WERI-Rb-1 (cell line): ENCODE measurements at regions not wholly inside any gene's neighbourhood (a gene's known extent, or its start where the extent isn't known, plus 50 kb on each side); places are given as distances from the start of the nearest gene placed in this dataset.

ENCODE experiments used
- DNase-seq: peaks from one replicate; pipeline ENCODE4 v3.0.0-alpha.2; 2020
- H3K27ac ChIP-seq: fragments of 250-450 bp; sonication (Bioruptor Pico); 2 replicates; pipeline ENCODE4 v1.5.1; 2020; ENCODE audit warnings: mild to moderate bottlenecking, moderate library complexity
- H3K27me3 ChIP-seq: fragments of 250-450 bp; sonication (Bioruptor Pico); 2 replicates; pipeline ENCODE4 v1.5.1; 2021; ENCODE audit warnings: mild to moderate bottlenecking, low read depth, moderate library complexity; ENCODE audit not compliant: insufficient read depth, severe bottlenecking
- H3K36me3 ChIP-seq: fragments of 250-450 bp; sonication (Bioruptor Pico); 2 replicates; pipeline ENCODE4 v1.5.1; 2020; ENCODE audit warnings: mild to moderate bottlenecking, moderate library complexity
- H3K4me3 ChIP-seq: 2 replicates; pipeline ENCODE4 v1.5.1; 2011; ENCODE audit warnings: low read depth, mild to moderate bottlenecking, control low read depth, low read length
- H3K9me3 ChIP-seq: fragments of 250-450 bp; sonication (Bioruptor Pico); 2 replicates; pipeline ENCODE4 v1.5.1; 2021; ENCODE audit warnings: mild to moderate bottlenecking, moderate library complexity; ENCODE audit not compliant: severe bottlenecking
- TF ChIP-seq, protein P1 (sequence below): IDR thresholded peaks from 2 replicates; pipeline ENCODE4 v1.5.1; 2011; ENCODE audit warnings: low read depth, mild to moderate bottlenecking, control low read depth, inconsistent platforms, low read length

DNA sequence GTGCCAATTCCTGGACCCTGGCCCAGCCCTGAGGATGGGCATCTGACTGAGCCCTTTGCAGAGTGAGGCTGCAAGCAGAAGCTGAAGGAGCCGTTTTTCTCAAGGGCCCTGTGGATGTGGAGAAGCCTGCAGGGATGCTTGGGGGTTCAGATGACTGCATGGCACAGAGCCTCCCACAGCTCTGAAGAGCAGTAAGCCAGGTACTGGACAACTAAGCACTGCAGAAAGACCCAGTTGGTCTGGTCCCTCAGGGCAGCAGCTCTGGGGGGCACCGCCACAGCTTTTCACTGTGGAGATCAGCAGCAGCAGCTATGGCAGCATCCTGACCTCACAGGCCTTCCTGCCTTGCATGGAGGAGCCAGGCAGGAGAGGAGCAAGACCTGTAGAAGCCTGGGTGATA lies 67.6 kb downstream of the CRYGS start:
- TF ChIP-seq, protein P1, sequence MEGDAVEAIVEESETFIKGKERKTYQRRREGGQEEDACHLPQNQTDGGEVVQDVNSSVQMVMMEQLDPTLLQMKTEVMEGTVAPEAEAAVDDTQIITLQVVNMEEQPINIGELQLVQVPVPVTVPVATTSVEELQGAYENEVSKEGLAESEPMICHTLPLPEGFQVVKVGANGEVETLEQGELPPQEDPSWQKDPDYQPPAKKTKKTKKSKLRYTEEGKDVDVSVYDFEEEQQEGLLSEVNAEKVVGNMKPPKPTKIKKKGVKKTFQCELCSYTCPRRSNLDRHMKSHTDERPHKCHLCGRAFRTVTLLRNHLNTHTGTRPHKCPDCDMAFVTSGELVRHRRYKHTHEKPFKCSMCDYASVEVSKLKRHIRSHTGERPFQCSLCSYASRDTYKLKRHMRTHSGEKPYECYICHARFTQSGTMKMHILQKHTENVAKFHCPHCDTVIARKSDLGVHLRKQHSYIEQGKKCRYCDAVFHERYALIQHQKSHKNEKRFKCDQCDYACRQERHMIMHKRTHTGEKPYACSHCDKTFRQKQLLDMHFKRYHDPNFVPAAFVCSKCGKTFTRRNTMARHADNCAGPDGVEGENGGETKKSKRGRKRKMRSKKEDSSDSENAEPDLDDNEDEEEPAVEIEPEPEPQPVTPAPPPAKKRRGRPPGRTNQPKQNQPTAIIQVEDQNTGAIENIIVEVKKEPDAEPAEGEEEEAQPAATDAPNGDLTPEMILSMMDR: no peak
- H3K27ac ChIP-seq: no peak overlapping the region
- H3K9me3 ChIP-seq: no peaks in the 10 kb centered on the region
- no peaks in the 10 kb centered on the region for H3K27me3 ChIP-seq
- H3K4me3 ChIP-seq: no peak overlapping the region
- H3K36me3 ChIP-seq: no peaks in the 10 kb centered on the region
- DNase-seq: no peak

DNA sequence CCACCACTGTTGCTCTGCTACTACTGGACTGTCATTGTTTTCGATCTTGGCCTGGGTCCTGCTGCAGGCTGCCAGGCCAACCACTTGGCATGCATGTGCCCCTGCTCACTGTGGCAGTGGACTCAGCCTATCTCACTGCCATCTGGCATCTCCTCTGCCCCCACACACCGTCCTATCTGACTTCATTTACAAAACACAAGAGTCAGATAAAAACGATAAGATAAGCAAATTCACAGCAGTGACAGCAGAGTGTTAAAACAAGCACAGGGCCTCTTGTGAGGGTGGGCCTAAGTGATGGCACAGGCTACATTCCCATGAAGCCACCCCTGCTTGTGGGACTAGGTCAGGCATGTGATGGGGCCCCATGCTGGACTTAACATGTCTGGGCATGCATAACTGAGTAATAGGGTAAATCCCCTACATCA lies 68.1 kb downstream of the CRYGS start:
- TF ChIP-seq, protein P1: no peak
- no peak for DNase-seq
- no peak overlapping the region for H3K4me3 ChIP-seq
- H3K36me3 ChIP-seq: no peaks in the 10 kb centered on the region
- H3K27me3 ChIP-seq: peaks cover 4% of the 10 kb centered on the region
- no peaks in the 10 kb centered on the region for H3K9me3 ChIP-seq
- no peak overlapping the region for H3K27ac ChIP-seq

DNA sequence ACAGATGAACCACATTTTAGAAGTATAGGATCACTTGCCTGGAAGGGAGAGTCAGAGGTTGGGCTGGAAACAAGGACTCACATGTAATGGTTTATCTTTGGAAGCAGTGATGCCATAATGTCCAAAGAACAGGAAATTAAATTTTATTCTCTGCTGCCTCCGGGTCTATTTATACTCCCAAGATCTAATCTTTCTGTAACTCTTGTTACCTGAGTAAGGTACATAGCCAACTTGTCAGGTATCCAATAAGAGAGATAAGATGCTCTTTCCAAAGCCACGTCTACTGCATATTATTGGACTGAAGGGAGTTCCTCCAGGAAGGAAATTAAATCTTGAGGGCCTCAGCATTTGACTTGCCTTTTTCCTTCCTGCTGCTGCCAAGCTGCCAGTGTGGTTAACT lies 71.0 kb downstream of the CRYGS start:
- Histone ChIP-seq H3K9me3 (no peaks in the 10 kb centered on the region), H3K27me3 (peaks cover 4% of the 10 kb centered on the region), H3K36me3 (no peaks in the 10 kb centered on the region), H3K27ac (no peak overlapping the region), H3K4me3 (no peak overlapping the region)
- TF ChIP-seq, protein P1: no peak
- DNase-seq: no peak

DNA sequence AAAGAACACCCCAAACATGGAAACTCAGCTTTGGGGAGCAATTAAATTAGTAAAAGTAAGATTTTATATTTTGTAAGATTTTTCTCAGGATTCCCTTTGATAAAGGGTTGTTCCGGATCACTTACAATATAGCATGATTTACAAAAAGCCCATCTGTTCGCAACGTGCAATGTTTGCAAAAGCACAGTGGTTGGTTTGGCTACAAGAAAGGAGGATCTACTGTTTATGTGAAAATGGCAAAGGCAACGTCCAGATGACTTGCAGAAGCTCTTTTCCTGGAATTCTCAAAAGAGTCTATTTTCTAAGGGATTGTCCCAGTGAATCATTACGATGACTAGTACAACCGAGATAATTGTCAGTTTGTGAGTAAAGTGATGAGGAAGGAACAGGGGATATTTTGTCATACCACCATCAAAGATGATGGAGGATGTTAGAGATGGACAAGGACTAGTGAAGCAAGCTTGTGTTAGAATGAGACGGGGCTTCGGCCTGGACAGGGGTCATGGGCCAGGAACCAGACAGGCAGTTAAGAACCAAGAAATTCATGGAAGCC lies 71.6 kb downstream of the CRYGS start:
- H3K27me3 ChIP-seq: peaks cover 4% of the 10 kb centered on the region
- TF ChIP-seq, protein P1: no peak
- H3K27ac ChIP-seq: no peak overlapping the region
- no peaks in the 10 kb centered on the region for H3K36me3 ChIP-seq
- no peak for DNase-seq
- H3K4me3 ChIP-seq: no peak overlapping the region
- H3K9me3 ChIP-seq: no peaks in the 10 kb centered on the region

DNA sequence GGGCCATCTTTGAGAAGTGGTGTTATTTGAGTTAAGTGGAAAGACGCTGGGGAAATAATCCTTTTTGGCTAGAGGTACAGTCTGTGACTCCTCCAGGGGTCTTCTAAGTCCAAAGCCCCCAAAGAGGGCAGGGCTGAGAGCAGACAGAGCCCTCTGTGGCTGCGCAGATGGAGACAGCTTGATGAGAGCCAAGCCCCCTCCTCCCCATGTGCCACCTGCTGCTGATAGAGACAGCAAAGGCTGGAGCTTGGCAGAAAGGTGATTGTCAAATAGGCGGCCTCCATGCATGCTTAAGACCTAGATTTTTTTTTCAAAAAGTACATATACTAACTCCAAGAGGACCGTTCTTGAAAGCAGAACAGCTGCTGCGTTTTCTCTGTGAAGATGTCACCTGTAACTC lies 72.4 kb downstream of the CRYGS start:
- Histone ChIP-seq H3K27ac (no peak overlapping the region), H3K9me3 (no peaks in the 10 kb centered on the region), H3K36me3 (no peaks in the 10 kb centered on the region), H3K27me3 (peaks cover 4% of the 10 kb centered on the region), H3K4me3 (no peak overlapping the region)
- peak; percentile 47 for DNase-seq
- TF ChIP-seq, protein P1: no peak

DNA sequence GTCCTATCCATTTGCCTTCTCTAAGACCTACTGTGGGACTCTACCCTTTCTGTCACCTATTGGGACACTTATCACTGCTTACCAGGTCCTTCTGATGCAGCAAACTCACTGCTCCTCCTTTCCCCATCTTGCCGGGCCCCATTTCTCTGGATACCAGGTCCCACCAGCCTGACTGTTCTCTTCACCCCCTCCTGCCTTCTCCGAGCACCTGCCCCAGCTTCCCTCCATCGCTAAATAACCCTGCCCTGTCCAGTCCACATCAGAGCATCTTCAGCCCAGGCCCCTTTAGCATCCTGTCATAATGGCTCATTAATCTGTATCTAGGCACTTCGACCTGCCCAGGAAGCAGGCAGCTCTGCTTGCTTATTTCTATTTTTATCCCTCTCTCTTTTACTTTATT lies 74.7 kb downstream of the CRYGS start:
- H3K4me3 ChIP-seq: no peak overlapping the region
- DNase-seq: no peak
- TF ChIP-seq, protein P1: no peak
- H3K27ac ChIP-seq: no peak overlapping the region
- H3K27me3 ChIP-seq: peaks cover 4% of the 10 kb centered on the region
- H3K9me3 ChIP-seq: no peaks in the 10 kb centered on the region
- no peaks in the 10 kb centered on the region for H3K36me3 ChIP-seq
